MM.1S (cell line): ENCODE measurements at regions not wholly inside any gene's neighbourhood (a gene's known extent, or its start where the extent isn't known, plus 50 kb on each side); places are given as distances from the start of the nearest gene placed in this dataset.

Experiments used
- CTCF ChIP-seq: fragments of 300-600 bp; sonication (generic); IDR thresholded peaks from 2 replicates; pipeline ENCODE4 v1.5.1; 2016; ENCODE audit warnings: antibody characterized with exemption, low read length, mixed read lengths
- EZH2 ChIP-seq: fragments of 300-600 bp; sonication (generic); optimal IDR thresholded peaks from 2 replicates; pipeline ENCODE3; 2017; ENCODE audit warnings: low read depth, mild to moderate bottlenecking, antibody characterized with exemption, low read length, mixed read lengths
- EZH2phosphoT487 ChIP-seq: fragments of 300-600 bp; sonication (generic); IDR thresholded peaks from 2 replicates; pipeline ENCODE4 v1.6.1; 2018; ENCODE audit warnings: antibody characterized with exemption, low read length

- no peak for TF ChIP-seq CTCF
- no peak for TF ChIP-seq EZH2
- no peak for TF ChIP-seq EZH2phosphoT487
Observed at GRCh38 chr1:2962061-2962460, 59.2 kb upstream of the ACTRT2 start.
